Fibroblast of skin of back (primary cell): ENCODE measurements at regions not wholly inside any gene's neighbourhood (a gene's known extent, or its start where the extent isn't known, plus 50 kb on each side); places are given as distances from the start of the nearest gene placed in this dataset.
"Not testable (repeated sequence)": the region's sequence is repeated elsewhere in the genome, so short reads cannot be mapped to it uniquely, and the experiment has no call there.

Experiments used
- DNase-seq: peaks from one replicate; pipeline ENCODE4 v3.0.0-alpha.2; 2013

DNA sequence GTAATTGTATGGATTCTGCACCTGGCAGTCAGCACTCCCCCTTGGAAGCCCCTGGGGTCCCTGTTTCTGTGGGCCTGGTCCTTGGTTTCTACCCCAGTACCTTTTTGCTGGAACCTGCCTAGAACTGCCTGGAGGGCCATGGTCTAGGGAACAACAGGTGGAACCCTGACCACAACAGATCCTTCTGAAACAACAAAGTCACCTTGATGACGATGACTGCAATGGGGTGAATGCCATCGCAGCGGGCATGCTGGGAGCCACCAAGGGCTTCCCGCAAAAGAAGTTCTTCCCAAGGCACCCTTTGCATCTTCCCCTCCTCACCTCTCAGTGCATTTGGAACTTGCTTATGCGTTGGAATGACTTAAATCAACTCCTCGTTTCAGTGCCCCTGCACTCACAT is 129.0 kb upstream of the OR4C13 start:
- DNase-seq = not testable (repeated sequence)

DNA sequence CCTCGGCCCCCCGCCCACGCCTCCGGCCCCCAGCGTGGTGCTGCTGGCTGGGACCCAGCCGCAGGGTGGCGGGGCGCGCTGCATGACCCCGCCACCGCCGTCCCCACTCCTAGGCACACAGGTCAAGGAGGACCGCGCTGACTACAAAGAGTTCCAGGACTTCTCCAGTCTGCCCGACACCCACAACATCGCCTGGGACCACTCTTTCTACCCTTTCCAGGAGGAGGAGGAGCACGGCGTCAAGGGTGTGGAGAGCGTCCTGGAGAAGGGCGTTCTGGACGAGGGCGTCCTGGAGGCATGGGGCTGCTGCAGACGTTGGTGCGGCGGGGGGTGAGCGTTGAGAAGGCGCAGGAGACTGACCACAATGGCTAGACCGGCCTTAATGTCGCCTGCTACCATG is 101.7 kb upstream of the OR4C13 start:
- not testable (repeated sequence) for DNase-seq

DNA sequence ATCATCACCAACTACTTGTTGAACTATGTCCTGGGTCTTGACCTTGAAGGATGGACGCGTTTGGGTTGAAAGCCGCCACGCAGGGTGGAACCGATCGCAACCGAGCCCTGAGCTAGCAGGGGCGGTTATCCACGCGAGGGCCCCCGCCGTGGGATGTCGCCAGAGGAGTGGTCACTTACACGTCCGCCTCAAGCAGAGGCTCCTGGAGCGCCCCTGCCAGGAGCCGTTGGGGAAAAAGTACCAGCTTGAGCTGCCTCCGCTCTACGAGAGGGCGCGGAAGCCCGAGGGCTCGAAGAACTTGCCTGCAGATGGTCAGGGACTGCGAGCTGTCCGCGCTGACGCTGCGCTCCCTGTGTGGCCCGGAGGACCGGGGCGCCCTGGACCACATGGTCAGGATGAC is 100.7 kb upstream of the OR4C13 start:
- no peak for DNase-seq

DNA sequence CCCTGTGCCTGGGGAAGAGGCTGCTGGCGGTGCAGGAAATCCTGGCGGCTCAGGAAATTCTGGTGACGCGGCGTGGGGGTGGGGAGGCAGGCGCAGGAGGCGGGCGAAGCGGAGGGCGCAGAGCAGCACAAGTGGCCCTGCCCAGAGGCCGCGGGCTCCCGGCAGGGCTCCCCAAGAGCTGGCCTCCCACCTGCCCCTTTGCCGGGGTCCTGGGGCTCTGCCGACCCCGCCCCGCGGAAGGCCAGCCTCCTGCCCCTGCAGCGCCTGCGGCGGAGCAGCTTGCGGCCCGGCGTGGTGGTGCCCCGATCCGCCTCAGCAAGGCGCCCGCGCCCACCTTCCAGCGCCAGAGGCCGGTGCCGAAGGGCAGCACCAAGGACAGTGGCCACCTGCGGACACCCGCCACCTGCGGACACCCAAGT is 100.2 kb upstream of the OR4C13 start:
- no peak for DNase-seq

DNA sequence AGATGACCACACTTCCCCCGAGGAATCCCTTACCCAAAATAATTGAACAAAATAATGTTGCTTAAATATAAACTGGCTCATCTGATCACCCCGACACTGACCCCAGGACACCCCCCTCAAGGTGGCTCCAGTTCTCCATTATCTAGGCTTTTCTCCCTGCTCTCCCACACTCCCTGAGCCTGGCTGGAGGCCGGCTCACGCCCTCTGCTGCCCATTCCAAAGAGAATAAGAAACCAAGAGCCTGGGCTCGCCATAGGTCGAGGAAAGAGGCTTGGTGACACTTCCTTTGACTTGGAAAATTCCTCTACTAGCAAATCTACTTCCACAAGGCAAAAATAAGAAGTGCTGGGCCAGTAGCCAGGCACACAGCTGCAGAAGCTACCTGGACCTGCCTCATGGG is 63.3 kb upstream of the OR4C13 start:
- DNase-seq = not testable (repeated sequence)

DNA sequence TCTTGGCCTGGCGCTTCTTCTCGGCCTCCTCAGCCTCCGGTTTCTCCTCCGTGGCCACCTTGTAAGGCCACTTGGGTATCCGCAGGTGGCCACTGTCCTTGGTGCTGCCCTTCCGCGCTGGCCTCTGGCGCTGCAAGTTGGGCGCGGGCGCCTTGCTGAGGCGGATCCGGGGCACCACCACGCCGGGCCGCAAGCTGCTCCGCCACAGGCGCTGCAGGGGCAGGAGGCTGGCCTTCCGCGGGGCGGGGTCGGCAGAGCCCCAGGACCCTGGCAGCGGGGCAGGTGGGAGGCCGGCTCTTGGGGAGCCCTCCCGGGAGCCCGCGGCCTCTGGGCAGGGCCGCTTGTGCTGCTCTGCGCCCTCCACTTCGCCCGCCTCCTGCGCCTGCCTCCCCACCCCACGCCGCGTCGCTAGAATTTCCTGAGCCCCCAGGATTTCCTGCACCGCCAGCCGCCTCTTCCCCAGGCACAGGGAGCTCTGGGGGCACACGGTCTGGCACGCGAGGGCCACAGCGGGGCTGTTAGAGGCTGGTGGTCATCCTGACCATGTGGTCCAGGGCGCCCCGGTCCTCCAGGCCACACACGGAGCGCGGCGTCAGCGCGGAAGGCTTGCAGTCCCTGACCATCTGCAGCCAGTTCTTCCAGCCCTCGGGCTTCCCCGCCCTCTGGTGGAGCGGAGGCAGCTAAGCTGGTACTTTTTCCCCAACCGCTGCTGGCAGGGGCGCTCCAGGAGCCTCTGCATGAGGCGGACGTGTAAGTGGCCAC is 60.1 kb upstream of the OR4C13 start:
- DNase-seq = not testable (repeated sequence)

DNA sequence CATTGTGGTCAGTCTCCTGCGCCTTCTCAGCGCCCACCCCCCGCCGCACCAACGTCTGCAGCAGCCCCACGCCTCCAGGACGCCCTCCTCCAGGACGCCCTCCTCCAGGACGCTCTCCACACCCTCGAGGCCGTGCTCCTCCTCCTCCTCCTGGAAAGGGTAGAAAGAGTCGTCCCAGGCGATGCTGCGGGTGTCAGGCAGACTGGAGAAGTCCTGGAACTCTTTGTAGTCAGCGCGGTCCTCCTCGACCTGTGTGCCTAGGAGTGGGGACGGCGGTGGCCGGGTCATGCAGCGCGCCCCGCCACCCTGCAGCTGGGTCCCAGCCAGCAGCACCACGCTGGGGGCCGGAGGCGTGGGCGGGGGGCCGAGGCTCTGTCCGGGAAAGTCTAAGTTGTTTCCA is 58.7 kb upstream of the OR4C13 start:
- not testable (repeated sequence) for DNase-seq
